Mesendoderm (in vitro differentiated cells): ENCODE measurements at regions not wholly inside any gene's neighbourhood (a gene's known extent, or its start where the extent isn't known, plus 50 kb on each side); places are given as distances from the start of the nearest gene placed in this dataset.
A peak's percentile ranks its signal among the peaks of the same experiment; 100 is the strongest.

Experiments
- DNase-seq: peaks from one replicate; pipeline ENCODE4 v3.0.0; 2013
- H2AK5ac ChIP-seq: 2 replicates; pipeline ENCODE4 v1.6.1; 2013; ENCODE audit warnings: low read length, inconsistent platforms
- H2BK120ac ChIP-seq: 2 replicates; pipeline ENCODE4 v1.6.1; 2013; ENCODE audit warnings: low read depth, mild to moderate bottlenecking, low read length, moderate library complexity, mixed read lengths
- H2BK15ac ChIP-seq: replicated peaks from 2 replicates; pipeline ENCODE4 v1.6.1; 2013; ENCODE audit warnings: low read depth, mild to moderate bottlenecking, moderate library complexity
- H2BK5ac ChIP-seq: 2 replicates; pipeline ENCODE4 v1.6.1; 2013; ENCODE audit warnings: low read length, inconsistent platforms
- H3K18ac ChIP-seq: 2 replicates; pipeline ENCODE4 v1.6.1; 2013; ENCODE audit warnings: mild to moderate bottlenecking, low read length, mixed read lengths
- H3K23ac ChIP-seq: one replicate; pipeline ENCODE4 v1.6.1; 2013; ENCODE audit warnings: low read length
- H3K27ac ChIP-seq: 2 replicates; pipeline ENCODE4 v1.5.1; 2013; ENCODE audit warnings: low read depth, mild to moderate bottlenecking, inconsistent platforms, low read length, moderate library complexity
- H3K27me3 ChIP-seq: 2 replicates; pipeline ENCODE4 v1.6.1; 2013; ENCODE audit warnings: low read length, control low read depth, mild to moderate bottlenecking, inconsistent platforms; ENCODE audit not compliant: insufficient read depth, poor library complexity
- H3K36me3 ChIP-seq: 2 replicates; pipeline ENCODE4 v1.6.1; 2013; ENCODE audit warnings: low read length, inconsistent platforms; ENCODE audit not compliant: control insufficient read depth, insufficient read depth
- H3K4ac ChIP-seq: one replicate; pipeline ENCODE4 v1.6.1; 2013; ENCODE audit warnings: low read depth, mild to moderate bottlenecking, low read length, moderate library complexity
- H3K4me1 ChIP-seq: 2 replicates; pipeline ENCODE4 v1.6.1; 2013; ENCODE audit warnings: low read depth, low read length, inconsistent platforms; ENCODE audit not compliant: control insufficient read depth
- H3K4me2 ChIP-seq: 2 replicates; pipeline ENCODE4 v1.6.1; 2013; ENCODE audit warnings: low read length
- H3K4me3 ChIP-seq: 2 replicates; pipeline ENCODE4 v1.5.1; 2013; ENCODE audit warnings: mild to moderate bottlenecking, low read length
- H3K56ac ChIP-seq: one replicate; pipeline ENCODE4 v1.6.1; 2013; ENCODE audit warnings: low read length
- H3K79me1 ChIP-seq: 2 replicates; pipeline ENCODE4 v1.6.1; 2013; ENCODE audit warnings: low read length, inconsistent platforms
- H3K79me2 ChIP-seq: 2 replicates; pipeline ENCODE4 v1.6.1; 2013; ENCODE audit warnings: mild to moderate bottlenecking, low read length; ENCODE audit not compliant: control insufficient read depth, insufficient read depth
- H3K9ac ChIP-seq: 2 replicates; pipeline ENCODE4 v1.6.1; 2013; ENCODE audit warnings: low read length, inconsistent platforms
- H4K5ac ChIP-seq: one replicate; pipeline ENCODE4 v1.6.1; 2013; ENCODE audit warnings: low read length
- H4K8ac ChIP-seq: one replicate; pipeline ENCODE4 v1.6.1; 2013; ENCODE audit warnings: low read depth, mild to moderate bottlenecking, control low read depth, low read length, moderate library complexity
- WGBS: extraction: QIAGEN DNeasy Blood & Tissue Kit; methylation state at CpG from one replicate; pipeline ENCODE4 v1.1.7; 2013; ENCODE audit warnings: low lambda C conversion rate, missing lambda C conversion rate; ENCODE audit not compliant: insufficient coverage; ENCODE audit errors: extremely low coverage; 5-methylcytosine and 5-hydroxymethylcytosine counted together

DNA sequence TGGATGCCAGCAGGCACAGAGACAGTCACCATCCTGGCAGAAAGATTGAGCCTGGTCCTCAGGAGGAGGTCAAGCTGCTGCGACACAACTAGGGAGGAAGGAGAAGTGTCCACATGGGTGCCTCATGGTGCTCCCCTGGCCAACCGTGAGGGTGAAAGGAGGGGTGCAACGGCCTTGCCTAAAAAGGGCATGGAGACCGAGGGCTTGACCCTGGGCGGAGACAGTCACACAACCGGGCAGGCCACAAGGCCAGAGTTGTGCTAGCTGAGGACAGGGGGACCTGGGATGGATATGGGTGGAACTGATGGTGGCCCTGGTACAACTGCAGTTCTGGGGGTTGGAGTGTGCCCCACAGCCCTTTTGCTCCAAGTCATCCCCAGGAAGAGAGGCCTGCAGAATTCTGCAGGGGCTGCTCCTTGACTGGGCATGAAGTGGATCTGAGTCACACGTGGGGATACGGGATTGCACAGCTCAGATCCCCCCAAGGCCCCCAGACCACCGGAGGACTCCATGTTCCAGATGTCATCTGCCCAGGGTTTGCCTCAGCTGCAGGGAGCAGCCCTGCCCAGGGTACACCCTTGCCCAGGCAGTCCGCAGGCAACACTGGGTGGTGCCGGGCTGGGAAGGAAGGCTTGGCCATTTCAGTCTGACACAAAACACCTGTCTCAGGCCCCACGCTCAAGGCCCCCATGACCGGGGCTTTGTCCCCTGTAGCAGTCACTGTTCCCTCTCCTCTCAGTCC lies 602.3 kb upstream of the MGMT start:
- no peak overlapping the region for H3K18ac ChIP-seq
- H3K79me1 ChIP-seq = no peaks in the 10 kb centered on the region
- H3K27me3 ChIP-seq = no peaks in the 10 kb centered on the region

DNA sequence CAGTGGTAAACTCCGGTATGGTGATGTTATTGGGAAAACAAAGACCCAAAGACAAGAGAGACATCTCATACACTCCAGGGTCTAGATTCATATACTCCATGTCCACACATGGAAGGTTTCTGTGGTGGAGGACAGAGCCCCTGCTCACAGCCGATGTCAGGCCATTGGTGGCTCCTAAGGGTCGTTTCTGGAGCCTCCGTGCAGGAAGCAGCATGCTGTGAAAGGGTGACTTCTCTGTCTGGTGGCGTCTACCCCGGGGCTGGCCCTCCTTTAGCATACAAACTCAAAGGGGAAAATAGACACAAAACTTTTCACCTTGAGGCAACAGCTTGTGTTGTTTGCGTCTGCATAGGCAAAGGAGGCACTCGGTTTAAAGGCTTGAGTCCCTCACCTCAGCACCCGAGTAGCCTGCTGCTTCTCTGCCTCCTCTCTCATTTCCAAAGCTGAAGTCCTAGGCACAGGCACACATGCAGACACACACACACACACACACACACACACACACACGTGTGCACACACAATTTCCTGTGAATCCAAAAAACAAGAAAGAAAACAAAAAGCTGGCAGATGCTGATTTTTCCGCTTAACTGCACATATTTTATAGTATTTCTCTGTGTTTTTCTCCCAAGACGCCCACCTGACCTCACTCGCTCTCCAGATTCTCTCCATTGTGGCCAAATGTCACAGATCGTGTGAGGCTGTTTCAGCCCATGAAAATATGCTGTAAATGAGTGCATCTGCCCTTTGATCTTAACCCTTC lies 601.4 kb upstream of the MGMT start:
- no peak overlapping the region for H4K5ac ChIP-seq
- H3K18ac ChIP-seq = no peak overlapping the region
- no peak overlapping the region for H2BK5ac ChIP-seq
- peak overlapping the region; percentile 25 for H3K56ac ChIP-seq
- no peaks in the 10 kb centered on the region for H3K36me3 ChIP-seq
- H3K27me3 ChIP-seq = no peaks in the 10 kb centered on the region
- H2BK120ac ChIP-seq = no peak overlapping the region
- H3K79me1 ChIP-seq = no peaks in the 10 kb centered on the region
- no peak overlapping the region for H2AK5ac ChIP-seq
- no peak overlapping the region for H3K23ac ChIP-seq
- H3K9ac ChIP-seq = no peak overlapping the region
- H4K8ac ChIP-seq = no peak overlapping the region
- no peaks in the 10 kb centered on the region for H3K79me2 ChIP-seq
- no CpG with 5 or more reads among the region's 14 CpGs for WGBS
- no peak overlapping the region for H3K4ac ChIP-seq
- H3K27ac ChIP-seq = no peak overlapping the region
- H3K4me3 ChIP-seq = no peak overlapping the region
- DNase-seq = peak; percentile 13
- H2BK15ac ChIP-seq = no peak overlapping the region
- H3K4me2 ChIP-seq = no peak overlapping the region
- no peaks in the 10 kb centered on the region for H3K4me1 ChIP-seq

More for the DNA sequence above, 602.3 kb upstream of the MGMT start:
- no peak for DNase-seq
- no peak overlapping the region for H3K56ac ChIP-seq
- no peak overlapping the region for H3K27ac ChIP-seq
- H3K79me2 ChIP-seq = no peaks in the 10 kb centered on the region
- no peak overlapping the region for H2BK120ac ChIP-seq
- H3K4ac ChIP-seq = no peak overlapping the region
- no peak overlapping the region for H4K8ac ChIP-seq
- no peak overlapping the region for H2AK5ac ChIP-seq
- H3K4me1 ChIP-seq = no peaks in the 10 kb centered on the region
- H3K36me3 ChIP-seq = no peaks in the 10 kb centered on the region
- no peak overlapping the region for H3K9ac ChIP-seq
- H2BK15ac ChIP-seq = no peak overlapping the region
- no peak overlapping the region for H4K5ac ChIP-seq
- no peak overlapping the region for H2BK5ac ChIP-seq
- WGBS = no CpG with 5 or more reads among the region's 13 CpGs
- H3K4me2 ChIP-seq = no peak overlapping the region
- no peak overlapping the region for H3K23ac ChIP-seq
- H3K4me3 ChIP-seq = no peak overlapping the region

DNA sequence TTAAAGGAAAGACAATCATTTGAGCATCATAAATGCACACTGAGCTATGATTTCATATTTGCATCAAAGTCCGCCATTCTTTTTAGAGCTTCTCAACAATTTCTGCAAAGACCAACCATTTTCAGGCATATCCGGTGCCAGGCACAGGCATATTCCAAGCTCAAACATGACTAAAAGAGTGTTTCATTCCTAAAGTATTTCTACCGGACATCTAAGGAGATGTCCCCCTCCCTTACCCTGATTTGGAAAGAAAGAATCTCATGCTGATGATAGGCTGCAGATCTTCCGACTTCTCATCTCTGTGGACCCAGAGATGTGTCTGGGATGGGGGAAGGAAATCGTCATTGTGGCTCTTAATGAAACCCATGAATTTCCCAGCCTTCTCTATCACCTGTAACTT lies 600.5 kb upstream of the MGMT start:
- H3K9ac ChIP-seq = no peak overlapping the region
- no peak overlapping the region for H3K4me3 ChIP-seq
- no peak for DNase-seq
- H3K4me1 ChIP-seq = no peaks in the 10 kb centered on the region
- no peaks in the 10 kb centered on the region for H3K27me3 ChIP-seq
- no peak overlapping the region for H3K4ac ChIP-seq
- H3K36me3 ChIP-seq = no peaks in the 10 kb centered on the region
- no peak overlapping the region for H2BK120ac ChIP-seq
- H2BK15ac ChIP-seq = no peak overlapping the region
- no peak overlapping the region for H3K23ac ChIP-seq
- H3K27ac ChIP-seq = no peak overlapping the region
- no peak overlapping the region for H4K8ac ChIP-seq
- no peak overlapping the region for H4K5ac ChIP-seq
- H2BK5ac ChIP-seq = no peak overlapping the region
- H3K79me1 ChIP-seq = no peaks in the 10 kb centered on the region
- no CpG with 5 or more reads among the region's 5 CpGs for WGBS
- H3K56ac ChIP-seq = no peak overlapping the region
- no peaks in the 10 kb centered on the region for H3K79me2 ChIP-seq
- no peak overlapping the region for H3K4me2 ChIP-seq
- no peak overlapping the region for H3K18ac ChIP-seq
- H2AK5ac ChIP-seq = no peak overlapping the region

DNA sequence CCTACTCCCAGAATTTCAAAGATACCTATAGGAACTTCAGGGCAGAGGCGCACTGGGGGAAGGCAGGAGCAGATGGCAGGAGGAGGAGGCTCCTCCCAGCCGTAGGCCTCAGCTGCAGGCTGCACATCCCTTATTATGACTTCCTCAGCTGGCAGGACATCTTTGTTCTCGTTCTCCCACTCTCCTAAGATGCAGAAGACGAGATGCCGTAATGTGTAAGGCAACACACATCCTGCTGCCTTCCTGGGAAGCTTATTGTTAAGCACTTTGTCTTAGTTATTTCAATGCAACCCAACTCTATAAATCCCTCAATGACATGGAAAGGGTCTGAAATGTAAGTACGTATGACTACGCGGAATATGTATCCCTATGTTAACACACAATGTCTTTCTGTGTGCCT lies 599.8 kb upstream of the MGMT start:
- no CpG with 5 or more reads among the region's 8 CpGs for WGBS
- no peak overlapping the region for H3K56ac ChIP-seq
- H3K4ac ChIP-seq = no peak overlapping the region
- no peak for DNase-seq
- H3K27me3 ChIP-seq = no peaks in the 10 kb centered on the region
- H2BK5ac ChIP-seq = no peak overlapping the region
- H2BK15ac ChIP-seq = no peak overlapping the region
- no peaks in the 10 kb centered on the region for H3K79me1 ChIP-seq
- H4K5ac ChIP-seq = no peak overlapping the region
- no peak overlapping the region for H3K4me2 ChIP-seq
- H4K8ac ChIP-seq = no peak overlapping the region
- H3K23ac ChIP-seq = no peak overlapping the region
- H3K36me3 ChIP-seq = no peaks in the 10 kb centered on the region
- no peak overlapping the region for H3K4me3 ChIP-seq
- H3K79me2 ChIP-seq = no peaks in the 10 kb centered on the region
- no peaks in the 10 kb centered on the region for H3K4me1 ChIP-seq
- no peak overlapping the region for H3K9ac ChIP-seq
- no peak overlapping the region for H3K27ac ChIP-seq
- no peak overlapping the region for H3K18ac ChIP-seq
- no peak overlapping the region for H2AK5ac ChIP-seq
- H2BK120ac ChIP-seq = no peak overlapping the region

DNA sequence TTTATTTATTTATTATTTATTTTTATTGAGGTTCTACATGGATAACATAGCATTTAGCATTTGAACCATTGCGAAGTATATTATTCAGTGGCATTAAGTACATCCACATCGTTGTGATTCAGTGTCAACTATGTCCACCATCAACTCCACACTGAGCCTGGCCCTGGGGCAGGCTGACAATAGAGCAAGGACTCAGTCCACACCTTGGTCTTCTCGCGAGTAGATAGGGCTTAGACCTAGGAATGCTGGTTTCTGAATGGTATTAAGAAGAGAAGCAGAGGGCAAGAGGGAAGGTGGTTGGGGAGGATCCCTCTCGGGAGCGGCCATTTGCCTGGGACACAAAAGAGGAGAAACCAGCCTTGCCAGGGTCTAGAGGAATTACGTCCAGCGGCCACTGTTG lies 599.2 kb upstream of the MGMT start:
- H3K4me2 ChIP-seq = no peak overlapping the region
- no peak for DNase-seq
- no peak overlapping the region for H2BK5ac ChIP-seq
- no CpG with 5 or more reads among the region's 8 CpGs for WGBS
- H3K79me2 ChIP-seq = no peaks in the 10 kb centered on the region
- no peak overlapping the region for H2BK120ac ChIP-seq
- H3K27me3 ChIP-seq = no peaks in the 10 kb centered on the region
- H4K5ac ChIP-seq = no peak overlapping the region
- H2BK15ac ChIP-seq = no peak overlapping the region
- H2AK5ac ChIP-seq = no peak overlapping the region
- no peak overlapping the region for H3K18ac ChIP-seq
- no peak overlapping the region for H3K9ac ChIP-seq
- H3K4me3 ChIP-seq = no peak overlapping the region
- H3K4ac ChIP-seq = no peak overlapping the region
- H3K23ac ChIP-seq = no peak overlapping the region
- H3K27ac ChIP-seq = no peak overlapping the region
- H3K36me3 ChIP-seq = no peaks in the 10 kb centered on the region
- H3K79me1 ChIP-seq = no peaks in the 10 kb centered on the region
- no peak overlapping the region for H4K8ac ChIP-seq
- no peaks in the 10 kb centered on the region for H3K4me1 ChIP-seq
- H3K56ac ChIP-seq = no peak overlapping the region
